Neural progenitor cell (in vitro differentiated cells): ENCODE measurements at regions not wholly inside any gene's neighbourhood (a gene's known extent, or its start where the extent isn't known, plus 50 kb on each side); places are given as distances from the start of the nearest gene placed in this dataset.

Experiments
- DNase-seq: peaks from one replicate; pipeline ENCODE4 v3.0.0-alpha.2; 2016; ENCODE audit warnings: low spot score
- H2AFZ ChIP-seq: fragments of 200-600 bp; sonication (generic); replicated peaks from 2 replicates; pipeline ENCODE4 v1.6.1; 2016; ENCODE audit warnings: antibody characterized with exemption
- H3F3A ChIP-seq: fragments of 200-600 bp; sonication (generic); 2 replicates; pipeline ENCODE4 v1.6.1; 2016; ENCODE audit warnings: antibody characterized with exemption, low read depth
- H3K27ac ChIP-seq: fragments of 200-600 bp; sonication (generic); 2 replicates; pipeline ENCODE4 v1.5.1; 2016; ENCODE audit warnings: mild to moderate bottlenecking
- H3K27me3 ChIP-seq: fragments of 200-600 bp; sonication (generic); 2 replicates; pipeline ENCODE4 v1.6.1; 2016; ENCODE audit warnings: mild to moderate bottlenecking, moderate library complexity
- H3K36me3 ChIP-seq: fragments of 200-600 bp; sonication (generic); 2 replicates; pipeline ENCODE4 v1.5.1; 2016
- H3K4me1 ChIP-seq: fragments of 200-600 bp; sonication (generic); 2 replicates; pipeline ENCODE4 v1.6.1; 2016; ENCODE audit warnings: mixed run types
- H3K4me2 ChIP-seq: fragments of 200-600 bp; sonication (generic); 2 replicates; pipeline ENCODE4 v1.6.1; 2016
- H3K4me3 ChIP-seq: fragments of 200-600 bp; sonication (generic); 2 replicates; pipeline ENCODE4 v1.5.1; 2016
- H3K79me2 ChIP-seq: fragments of 200-600 bp; sonication (generic); 2 replicates; pipeline ENCODE4 v1.6.1; 2016; ENCODE audit warnings: low read depth
- H3K9ac ChIP-seq: fragments of 200-600 bp; sonication (generic); 2 replicates; pipeline ENCODE4 v1.6.1; 2016
- H3K9me3 ChIP-seq: fragments of 200-600 bp; sonication (generic); 2 replicates; pipeline ENCODE4 v1.5.1; 2016; ENCODE audit warnings: low read depth
- H4K20me1 ChIP-seq: fragments of 200-600 bp; sonication (generic); 2 replicates; pipeline ENCODE4 v1.6.1; 2016; ENCODE audit warnings: low read depth
- H3K27ac Mint-ChIP-seq: 3 replicates; pipeline ENCODE4 v1.8.0; 2021; ENCODE audit warnings: mixed read lengths
- H3K27me3 Mint-ChIP-seq: 2 replicates; pipeline ENCODE4 v1.8.0; 2022; ENCODE audit warnings: low read depth, mild to moderate bottlenecking, inconsistent platforms, moderate library complexity, mixed read lengths; ENCODE audit not compliant: insufficient read depth
- H3K36me3 Mint-ChIP-seq: 3 replicates; pipeline ENCODE4 v1.8.0; 2021; ENCODE audit warnings: mixed read lengths
- H3K4me1 Mint-ChIP-seq: 3 replicates; pipeline ENCODE4 v1.8.0; 2021; ENCODE audit warnings: mixed read lengths
- H3K4me3 Mint-ChIP-seq: 3 replicates; pipeline ENCODE4 v1.8.0; 2021; ENCODE audit warnings: mild to moderate bottlenecking, moderate library complexity, mixed read lengths
- H3K9me3 Mint-ChIP-seq: 3 replicates; pipeline ENCODE4 v1.8.0; 2020; ENCODE audit warnings: mixed read lengths
- EZH2 ChIP-seq: fragments of 200-600 bp; sonication (generic); IDR thresholded peaks from 2 replicates; pipeline ENCODE4 v1.6.1; 2017; ENCODE audit warnings: antibody characterized with exemption, mild to moderate bottlenecking, moderate library complexity
- EZH2phosphoT487 ChIP-seq: fragments of 200-600 bp; sonication (generic); IDR thresholded peaks from 2 replicates; pipeline ENCODE4 v1.6.1; 2017; ENCODE audit warnings: antibody characterized with exemption
- TF ChIP-seq, protein P1 (sequence below): fragments of 200-600 bp; sonication (generic); IDR thresholded peaks from 2 replicates; pipeline ENCODE4 v1.5.1; 2017; ENCODE audit warnings: antibody characterized with exemption, mild to moderate bottlenecking

DNA sequence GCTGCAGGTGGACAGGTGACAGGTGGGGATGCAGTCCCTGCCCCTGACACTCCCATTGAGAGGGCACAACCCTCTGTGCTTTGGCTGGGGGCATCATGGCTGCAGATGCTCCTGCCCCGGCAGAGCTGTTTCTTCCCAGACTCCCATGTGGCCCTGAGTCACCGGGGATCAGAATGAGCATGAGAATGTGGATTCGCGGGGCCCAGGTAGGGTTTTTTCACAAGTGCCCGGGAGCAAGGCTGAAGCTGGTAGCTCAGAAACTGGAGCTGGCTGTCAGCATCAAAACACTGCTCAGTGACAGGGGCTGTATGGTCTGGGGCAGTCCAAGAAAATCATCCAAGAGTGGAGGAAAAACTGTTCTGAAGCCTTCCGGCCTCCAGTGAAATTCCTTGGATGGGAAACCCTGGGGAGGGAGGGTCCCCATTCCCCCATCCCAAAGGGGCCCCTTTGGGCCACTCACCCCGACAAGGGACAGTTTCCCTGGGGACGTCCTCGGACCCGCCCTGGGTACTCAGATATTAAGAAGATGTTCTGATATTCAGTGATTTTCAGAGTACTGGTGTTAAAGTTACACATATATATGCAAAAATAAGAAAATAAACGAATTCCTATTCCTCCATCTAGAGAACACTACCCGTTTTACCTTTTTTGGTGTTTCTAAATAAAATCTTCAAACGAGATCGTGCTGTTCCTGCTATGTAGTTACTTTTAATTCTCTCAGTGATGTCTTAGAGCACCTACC is 120.1 kb upstream of the LPCAT1 start:
- H3K36me3 ChIP-seq = no peaks in the 10 kb centered on the region
- H3K9ac ChIP-seq = no peak overlapping the region
- H4K20me1 ChIP-seq = no peaks in the 10 kb centered on the region
- Mint-ChIP-seq H3K27ac (peak overlapping the region; percentile 37), H3K9me3 (no peaks in the 10 kb centered on the region), H3K27me3 (peaks cover 27% of the 10 kb centered on the region), H3K4me3 (peak overlapping the region; percentile 70), H3K36me3 (no peaks in the 10 kb centered on the region), H3K4me1 (peaks cover 25% of the 10 kb centered on the region)
- TF ChIP-seq, protein P1, sequence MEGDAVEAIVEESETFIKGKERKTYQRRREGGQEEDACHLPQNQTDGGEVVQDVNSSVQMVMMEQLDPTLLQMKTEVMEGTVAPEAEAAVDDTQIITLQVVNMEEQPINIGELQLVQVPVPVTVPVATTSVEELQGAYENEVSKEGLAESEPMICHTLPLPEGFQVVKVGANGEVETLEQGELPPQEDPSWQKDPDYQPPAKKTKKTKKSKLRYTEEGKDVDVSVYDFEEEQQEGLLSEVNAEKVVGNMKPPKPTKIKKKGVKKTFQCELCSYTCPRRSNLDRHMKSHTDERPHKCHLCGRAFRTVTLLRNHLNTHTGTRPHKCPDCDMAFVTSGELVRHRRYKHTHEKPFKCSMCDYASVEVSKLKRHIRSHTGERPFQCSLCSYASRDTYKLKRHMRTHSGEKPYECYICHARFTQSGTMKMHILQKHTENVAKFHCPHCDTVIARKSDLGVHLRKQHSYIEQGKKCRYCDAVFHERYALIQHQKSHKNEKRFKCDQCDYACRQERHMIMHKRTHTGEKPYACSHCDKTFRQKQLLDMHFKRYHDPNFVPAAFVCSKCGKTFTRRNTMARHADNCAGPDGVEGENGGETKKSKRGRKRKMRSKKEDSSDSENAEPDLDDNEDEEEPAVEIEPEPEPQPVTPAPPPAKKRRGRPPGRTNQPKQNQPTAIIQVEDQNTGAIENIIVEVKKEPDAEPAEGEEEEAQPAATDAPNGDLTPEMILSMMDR = no peak
- TF ChIP-seq EZH2phosphoT487 = no peak
- H3K4me1 ChIP-seq = peaks cover 3% of the 10 kb centered on the region
- no peaks in the 10 kb centered on the region for H3K9me3 ChIP-seq
- H3K27ac ChIP-seq = no peak overlapping the region
- H3K4me2 ChIP-seq = peak overlapping the region; percentile 64
- no peak overlapping the region for H3K4me3 ChIP-seq
- H2AFZ ChIP-seq = no peak overlapping the region
- H3F3A ChIP-seq = peaks cover 15% of the 10 kb centered on the region
- H3K27me3 ChIP-seq = peaks cover 67% of the 10 kb centered on the region
- H3K79me2 ChIP-seq = no peaks in the 10 kb centered on the region
- peak; percentile 2 for DNase-seq

- H3K27me3 ChIP-seq = peaks cover 57% of the 10 kb centered on the region
- H3K36me3 ChIP-seq = no peaks in the 10 kb centered on the region
- H3F3A ChIP-seq = peaks cover 15% of the 10 kb centered on the region
- peaks cover 29% of the 10 kb centered on the region for H3K27me3 Mint-ChIP-seq
- H3K9me3 ChIP-seq = no peaks in the 10 kb centered on the region
- H3K4me2 ChIP-seq = no peak overlapping the region
- no peaks in the 10 kb centered on the region for H4K20me1 ChIP-seq
- TF ChIP-seq, protein P1 = no peak
- TF ChIP-seq EZH2 (no peak), EZH2phosphoT487 (no peak)
- peaks cover 3% of the 10 kb centered on the region for H3K4me1 ChIP-seq
- no peaks in the 10 kb centered on the region for H3K79me2 ChIP-seq
- H3K4me3 Mint-ChIP-seq = no peak overlapping the region
- DNase-seq = peak; percentile 1
- H3K4me3 ChIP-seq = no peak overlapping the region
- no peak overlapping the region for H3K9ac ChIP-seq
- no peaks in the 10 kb centered on the region for H3K9me3 Mint-ChIP-seq
- H3K27ac Mint-ChIP-seq = no peak overlapping the region
- H2AFZ ChIP-seq = no peak overlapping the region
- H3K4me1 Mint-ChIP-seq = peaks cover 25% of the 10 kb centered on the region
- H3K36me3 Mint-ChIP-seq = no peaks in the 10 kb centered on the region
- no peak overlapping the region for H3K27ac ChIP-seq
Measured at GRCh38 chr5:1642621-1643061, 118.9 kb upstream of the LPCAT1 start.

DNA sequence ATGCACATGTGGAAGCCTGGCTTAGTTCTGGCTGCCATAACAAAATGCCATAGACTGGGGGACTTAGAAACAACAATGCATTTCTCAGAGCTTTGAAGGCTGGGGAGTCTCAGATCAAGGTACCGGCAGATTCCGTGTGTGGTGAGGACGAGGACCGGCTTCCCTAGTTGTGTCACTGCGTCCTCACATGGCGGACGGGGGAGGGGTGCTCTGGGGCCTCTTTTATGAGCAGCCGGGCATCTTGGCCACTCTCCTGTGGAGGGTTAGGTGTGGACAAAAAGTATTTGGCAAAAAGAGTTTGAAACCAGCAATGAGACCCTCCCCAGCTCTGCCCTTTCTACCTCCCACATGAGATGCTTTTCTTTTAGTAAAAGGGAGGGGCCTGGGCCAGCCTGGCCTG is 118.5 kb upstream of the LPCAT1 start:
- no peak overlapping the region for H2AFZ ChIP-seq
- TF ChIP-seq EZH2phosphoT487 (no peak), EZH2 (no peak)
- TF ChIP-seq, protein P1 = no peak
- Mint-ChIP-seq H3K27ac (no peak overlapping the region), H3K27me3 (peaks cover 29% of the 10 kb centered on the region), H3K4me1 (peaks cover 25% of the 10 kb centered on the region), H3K36me3 (no peaks in the 10 kb centered on the region), H3K4me3 (no peak overlapping the region), H3K9me3 (no peaks in the 10 kb centered on the region)
- DNase-seq = no peak
- H3K79me2 ChIP-seq = no peaks in the 10 kb centered on the region
- H3F3A ChIP-seq = peaks cover 15% of the 10 kb centered on the region
- peaks cover 3% of the 10 kb centered on the region for H3K4me1 ChIP-seq
- no peak overlapping the region for H3K27ac ChIP-seq
- no peaks in the 10 kb centered on the region for H3K36me3 ChIP-seq
- H3K27me3 ChIP-seq = peaks cover 53% of the 10 kb centered on the region
- no peak overlapping the region for H3K4me2 ChIP-seq
- no peak overlapping the region for H3K4me3 ChIP-seq
- no peak overlapping the region for H3K9ac ChIP-seq
- H4K20me1 ChIP-seq = no peaks in the 10 kb centered on the region
- H3K9me3 ChIP-seq = no peaks in the 10 kb centered on the region
